Choroid plexus epithelial cell (primary cell): ENCODE measurements at regions not wholly inside any gene's neighbourhood (a gene's known extent, or its start where the extent isn't known, plus 50 kb on each side); places are given as distances from the start of the nearest gene placed in this dataset.

Experiments
- DNase-seq: peaks from one replicate; pipeline ENCODE4 v3.0.0-alpha.2; 2010; ENCODE audit warnings: low read depth
- H3K4me3 ChIP-seq: 2 replicates; pipeline ENCODE4 v1.5.1; 2011; ENCODE audit warnings: low read depth, mild to moderate bottlenecking, control low read depth, low read length, moderate library complexity
- CTCF ChIP-seq: conservative IDR thresholded peaks from 2 replicates; pipeline ENCODE4 v1.5.1; 2011; ENCODE audit warnings: low read depth, mild to moderate bottlenecking, control low read depth, inconsistent platforms, low read length, moderate library complexity

GRCh38 chr20:48411245-48411644 lies 416.6 kb downstream of the PREX1 start:
- no peak for DNase-seq
- H3K4me3 ChIP-seq = no peak overlapping the region
- no peak for TF ChIP-seq CTCF

DNA sequence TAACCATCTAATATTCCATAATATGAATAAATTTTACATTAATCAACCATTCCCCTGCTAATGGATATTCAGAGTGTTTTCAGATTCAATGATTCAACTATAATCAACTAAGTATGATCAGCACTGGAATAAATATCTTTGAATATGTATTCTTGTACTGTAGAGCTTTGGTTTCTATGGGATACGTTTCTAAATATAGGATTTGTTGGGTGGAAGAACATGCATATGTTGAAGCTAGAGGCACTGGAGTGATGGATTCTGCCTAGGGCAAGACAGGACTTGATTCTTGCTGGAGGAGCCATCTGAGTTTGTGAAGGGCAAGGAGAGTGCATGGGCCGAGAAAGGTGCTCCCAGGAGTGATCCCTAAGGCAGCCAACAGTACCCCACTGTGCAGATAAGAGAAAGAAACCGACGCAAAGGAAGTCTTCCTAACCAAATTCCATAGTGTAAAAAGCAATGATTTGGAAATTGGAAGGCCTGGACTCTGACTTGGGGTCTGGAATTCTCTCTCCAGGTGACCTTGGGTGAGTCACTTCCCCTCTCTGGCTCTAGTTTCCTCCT lies 418.7 kb downstream of the PREX1 start:
- no peak for DNase-seq
- H3K4me3 ChIP-seq = no peak overlapping the region
- TF ChIP-seq CTCF = no peak

- TF ChIP-seq CTCF = no peak
- H3K4me3 ChIP-seq = no peak overlapping the region
- no peak for DNase-seq
Observed at GRCh38 chr20:48407710-48408109, 420.1 kb downstream of the PREX1 start.

- DNase-seq = no peak
- H3K4me3 ChIP-seq = no peak overlapping the region
- no peak for TF ChIP-seq CTCF
Observed at GRCh38 chr20:48406912-48407340, 420.9 kb downstream of the PREX1 start.

GRCh38 chr20:48406498-48406897 lies 421.3 kb downstream of the PREX1 start:
- no peak overlapping the region for H3K4me3 ChIP-seq
- no peak for DNase-seq
- no peak for TF ChIP-seq CTCF

DNA sequence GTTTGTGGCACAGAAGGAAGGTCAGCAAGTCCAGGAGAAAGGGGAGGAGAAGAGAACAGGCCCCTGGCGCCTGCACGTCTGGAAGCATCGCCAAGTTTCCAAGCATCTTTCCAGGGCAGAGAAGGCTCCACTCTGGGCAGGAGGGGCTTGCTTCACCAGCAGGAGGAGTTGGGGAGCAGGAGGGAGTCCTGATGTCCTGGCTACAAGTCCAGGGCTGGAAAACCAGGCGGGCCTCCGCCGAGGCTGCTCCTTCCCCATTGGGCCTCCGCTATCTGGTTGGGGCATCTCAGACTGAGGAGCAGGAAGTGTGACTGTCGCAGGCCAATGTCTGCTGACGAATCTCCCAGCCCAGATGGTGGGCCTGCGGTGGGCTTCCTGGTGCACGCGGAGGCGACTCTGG lies 421.9 kb downstream of the PREX1 start:
- DNase-seq = no peak
- no peak overlapping the region for H3K4me3 ChIP-seq
- TF ChIP-seq CTCF = peak; percentile 25

- H3K4me3 ChIP-seq = no peak overlapping the region
- no peak for TF ChIP-seq CTCF
- DNase-seq = no peak
Observed at GRCh38 chr20:48404598-48404997, 423.2 kb downstream of the PREX1 start.
